ENCODE measurements at regions not wholly inside any gene's neighbourhood (a gene's known extent, or its start where the extent isn't known, plus 50 kb on each side); places are given as distances from the start of the nearest gene placed in this dataset.

DNA sequence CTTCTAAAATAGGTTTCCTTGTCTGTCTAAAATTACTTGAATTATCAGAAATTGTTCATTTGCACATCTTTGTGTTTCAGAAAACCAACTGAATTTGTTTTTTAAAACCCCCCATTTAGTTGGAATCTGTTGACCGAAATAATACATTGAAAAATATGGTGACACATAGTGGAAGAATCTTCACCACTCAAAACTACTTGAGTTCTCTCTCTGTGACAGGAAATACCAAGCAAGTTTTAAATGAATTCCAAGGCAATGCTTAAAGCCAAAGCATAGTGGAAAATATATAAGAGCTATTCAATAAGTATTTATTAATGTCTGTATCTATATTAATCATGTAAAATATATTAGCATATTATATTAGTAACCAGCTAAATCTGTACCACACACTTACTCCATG, 224.9 kb upstream of the COL8A1 start:
- TF ChIP-seq, protein P1, sequence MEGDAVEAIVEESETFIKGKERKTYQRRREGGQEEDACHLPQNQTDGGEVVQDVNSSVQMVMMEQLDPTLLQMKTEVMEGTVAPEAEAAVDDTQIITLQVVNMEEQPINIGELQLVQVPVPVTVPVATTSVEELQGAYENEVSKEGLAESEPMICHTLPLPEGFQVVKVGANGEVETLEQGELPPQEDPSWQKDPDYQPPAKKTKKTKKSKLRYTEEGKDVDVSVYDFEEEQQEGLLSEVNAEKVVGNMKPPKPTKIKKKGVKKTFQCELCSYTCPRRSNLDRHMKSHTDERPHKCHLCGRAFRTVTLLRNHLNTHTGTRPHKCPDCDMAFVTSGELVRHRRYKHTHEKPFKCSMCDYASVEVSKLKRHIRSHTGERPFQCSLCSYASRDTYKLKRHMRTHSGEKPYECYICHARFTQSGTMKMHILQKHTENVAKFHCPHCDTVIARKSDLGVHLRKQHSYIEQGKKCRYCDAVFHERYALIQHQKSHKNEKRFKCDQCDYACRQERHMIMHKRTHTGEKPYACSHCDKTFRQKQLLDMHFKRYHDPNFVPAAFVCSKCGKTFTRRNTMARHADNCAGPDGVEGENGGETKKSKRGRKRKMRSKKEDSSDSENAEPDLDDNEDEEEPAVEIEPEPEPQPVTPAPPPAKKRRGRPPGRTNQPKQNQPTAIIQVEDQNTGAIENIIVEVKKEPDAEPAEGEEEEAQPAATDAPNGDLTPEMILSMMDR (IDR thresholded peaks at IDR 0.05): no peak

DNA sequence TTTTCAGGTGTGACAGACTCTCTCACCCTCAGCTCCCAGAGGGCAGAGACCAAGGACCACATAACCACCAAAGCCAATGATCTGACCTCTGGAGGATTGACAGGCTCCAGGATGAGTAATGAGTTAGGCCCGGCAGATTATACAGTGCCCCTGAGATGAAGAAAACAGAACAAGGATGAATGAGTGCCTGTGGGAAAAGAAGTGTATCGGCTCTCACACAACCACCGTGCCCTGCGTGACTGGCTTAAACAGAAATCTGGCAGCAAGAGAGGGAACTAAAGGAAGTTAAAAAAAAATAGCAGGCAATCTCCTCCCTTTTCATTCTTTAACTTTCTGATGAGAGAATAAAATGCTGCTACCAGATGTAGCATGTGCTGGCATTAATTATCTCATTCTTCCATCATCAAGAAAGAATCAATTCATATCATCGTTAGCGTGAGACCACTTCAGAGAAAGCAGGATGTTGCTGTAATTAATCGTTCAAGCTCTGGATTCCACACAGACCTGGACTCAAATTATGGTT, 227.5 kb upstream of the COL8A1 start:
- TF ChIP-seq, protein P1 (IDR thresholded peaks at IDR 0.05): no peak

DNA sequence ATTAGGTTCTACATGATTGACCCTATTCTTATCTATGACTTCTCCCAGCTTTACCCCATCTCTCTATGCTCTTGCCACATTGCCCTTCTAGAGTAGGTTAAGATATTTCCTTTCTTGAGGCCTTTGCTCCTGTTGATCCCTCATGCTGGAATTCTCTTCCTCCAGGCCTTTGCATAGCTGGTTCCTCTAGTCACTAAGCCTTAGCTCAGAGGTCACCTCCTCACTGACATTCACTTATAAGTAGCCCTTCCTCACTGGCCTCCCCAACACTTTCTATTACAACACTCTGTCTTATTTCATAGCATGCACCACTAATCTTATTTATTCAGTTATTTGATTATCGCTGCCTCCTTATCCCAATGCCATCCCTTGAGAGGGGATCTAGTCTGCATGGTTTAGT, 228.4 kb upstream of the COL8A1 start:
- TF ChIP-seq, protein P1 (IDR thresholded peaks at IDR 0.05): no peak

DNA sequence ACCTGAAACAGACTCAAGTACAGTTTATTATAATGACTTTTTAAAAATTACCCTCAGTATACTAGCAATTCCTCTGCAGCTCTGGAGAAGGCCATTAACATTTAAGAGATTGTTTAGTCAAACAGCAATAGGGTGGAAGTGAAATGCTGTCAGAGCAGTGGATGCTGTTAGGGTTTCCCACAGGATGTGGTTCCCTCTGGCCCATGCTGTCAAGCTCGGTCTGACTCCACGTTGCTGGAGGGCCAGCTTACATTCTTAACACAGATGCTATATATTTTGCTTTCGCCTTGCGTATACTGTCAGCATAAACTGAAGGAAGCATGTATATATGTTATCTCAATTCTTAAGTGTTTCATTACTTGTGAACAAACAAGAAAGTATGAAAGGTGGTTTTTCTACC, 231.1 kb upstream of the COL8A1 start:
- TF ChIP-seq, protein P1 (IDR thresholded peaks at IDR 0.05): no peak

DNA sequence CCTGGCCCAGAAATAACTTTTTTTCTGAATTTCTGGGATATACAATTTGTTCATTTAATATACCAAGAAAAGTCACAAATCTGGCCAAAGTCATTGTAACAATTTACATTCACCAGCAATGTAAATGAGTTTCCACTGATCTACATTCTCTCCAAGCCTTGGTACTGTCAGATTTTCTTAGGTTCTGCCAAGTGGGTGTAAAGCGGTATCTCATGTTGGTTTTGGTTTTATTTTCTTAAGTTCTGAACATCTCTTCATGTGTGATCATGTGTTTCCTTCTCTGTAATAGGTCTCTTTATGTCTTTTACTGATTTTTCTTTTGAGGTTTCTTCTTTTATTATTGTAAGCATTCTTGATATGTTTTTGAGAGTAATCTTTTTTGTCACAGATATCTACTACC, 235.6 kb upstream of the COL8A1 start:
- TF ChIP-seq, protein P1 (IDR thresholded peaks at IDR 0.05): no peak

DNA sequence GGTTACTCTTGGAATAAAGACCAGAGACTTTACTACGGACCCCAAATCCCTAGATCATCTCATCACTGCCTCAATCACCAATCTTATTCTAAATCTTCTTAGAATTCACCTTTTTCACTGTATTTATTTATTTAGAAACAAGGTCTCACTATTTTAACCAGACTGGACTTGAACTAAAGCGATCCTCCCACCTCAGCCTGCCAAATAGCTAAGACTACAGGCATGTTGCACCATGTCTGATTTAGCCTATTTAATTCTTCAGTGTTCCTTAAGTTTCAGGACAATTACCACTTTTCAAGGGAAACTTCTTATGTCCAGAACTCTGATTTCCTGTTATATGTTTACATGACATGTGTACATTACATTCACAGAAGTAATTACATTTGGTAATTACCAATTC, 238.0 kb upstream of the COL8A1 start:
- TF ChIP-seq, protein P1 (IDR thresholded peaks at IDR 0.05): no peak

DNA sequence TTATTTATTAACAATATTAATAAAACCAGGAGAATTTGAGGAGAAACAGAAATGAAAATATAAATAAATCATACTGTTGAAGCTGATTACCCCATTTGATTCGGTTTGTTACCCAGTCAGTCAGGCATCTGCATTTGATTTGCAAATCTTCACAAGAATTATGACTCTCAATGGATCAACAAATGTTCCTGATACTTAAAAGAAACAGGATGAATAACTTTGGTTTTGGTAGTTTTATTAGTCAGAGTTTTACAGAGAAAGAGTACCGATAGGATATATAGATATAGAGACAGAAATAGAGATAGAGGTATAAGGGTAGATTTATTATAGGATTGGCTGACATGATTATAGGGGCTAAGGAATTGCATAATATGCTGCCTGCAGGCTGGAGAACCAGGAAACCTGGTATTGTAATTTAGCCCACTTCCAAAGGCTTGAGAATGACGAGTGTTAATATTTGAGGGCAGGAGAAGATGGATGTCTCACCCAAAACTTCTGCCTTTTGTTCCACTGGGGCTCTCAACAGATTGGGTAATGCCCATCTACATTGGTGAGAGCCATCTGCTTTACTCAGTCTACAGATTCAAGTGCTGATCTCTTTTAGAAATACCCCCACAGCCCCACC, 241.6 kb upstream of the COL8A1 start:
- TF ChIP-seq, protein P1 (IDR thresholded peaks at IDR 0.05): no peak
